ENCODE measurements at regions not wholly inside any gene's neighbourhood (a gene's known extent, or its start where the extent isn't known, plus 50 kb on each side); places are given as distances from the start of the nearest gene placed in this dataset.

GRCh38 chr1:87739704-87740103 is 411.0 kb downstream of the LMO4 start:
- TF ChIP-seq CTCF (IDR thresholded peaks at IDR 0.05) (no peak), POLR2A (IDR thresholded peaks at IDR 0.05) (no peak)
